ENCODE measurements at regions not wholly inside any gene's neighbourhood (a gene's known extent, or its start where the extent isn't known, plus 50 kb on each side); places are given as distances from the start of the nearest gene placed in this dataset.

GRCh38 chr3:24640330-24640877 is 145.8 kb upstream of the THRB start:
- Histone ChIP-seq H3K27ac (ENCODE audit: low read depth) (no peak overlapping the region), H3K4me1 (ENCODE audit: insufficient read depth) (no peaks in the 10 kb centered on the region), H4K20me1 (replicated peaks; ENCODE audit: insufficient read depth) (no peaks in the 10 kb centered on the region), H3K79me2 (replicated peaks; ENCODE audit: insufficient read depth) (no peaks in the 10 kb centered on the region), H3K4me3 (no peak overlapping the region), H3K9me2 (ENCODE audit: insufficient read depth) (no peaks in the 10 kb centered on the region; the same call in 1 of the 2 replicates), H3K27me3 (ENCODE audit: insufficient read depth) (no peaks in the 10 kb centered on the region), H3K36me3 (ENCODE audit: insufficient read depth) (no peaks in the 10 kb centered on the region), H3K4me2 (no peak overlapping the region), H2AFZ (no peak overlapping the region), H3F3A (replicated peaks; ENCODE audit: low read depth) (no peaks in the 10 kb centered on the region)
- Mint-ChIP-seq H3K4me3 (no peak overlapping the region), H3K27me3 (ENCODE audit: insufficient read depth, low read depth, poor library complexity) (no peaks in the 10 kb centered on the region), H3K9me3 (no peaks in the 10 kb centered on the region; the same call in 2 of the 3 replicates), H3K27ac (no peak overlapping the region), H3K36me3 (ENCODE audit: low read depth) (no peaks in the 10 kb centered on the region), H3K4me1 (peaks cover 20% of the 10 kb centered on the region)
- ATAC-seq (peak; percentile 80), DNase-seq (ENCODE audit: low spot score) (peak; percentile 51)
- TF ChIP-seq EZH2 (IDR thresholded peaks at IDR 0.05; ENCODE audit: low read depth, unreplicated experiment) (no peak), CTCF (conservative IDR thresholded peaks at IDR 0.05; ENCODE audit: low read depth in 2 of 2) (peak; percentile 62 to 81), NANOG (IDR thresholded peaks at IDR 0.05; ENCODE audit: borderline replicate concordance) (no peak), ETS1 (IDR thresholded peaks at IDR 0.05) (no peak), EZH2phosphoT487 (IDR thresholded peaks at IDR 0.05; ENCODE audit: unreplicated experiment) (no peak), REST (IDR thresholded peaks at IDR 0.05; ENCODE audit: unreplicated experiment) (no peak), ZNF114 (CRISPR knock-in tag; IDR thresholded peaks at IDR 0.05) (no peak)

GRCh38 chr3:24641628-24642027 is 147.0 kb upstream of the THRB start:
- H3K4me1 Mint-ChIP-seq = peaks cover 20% of the 10 kb centered on the region
- H3K27me3 Mint-ChIP-seq (ENCODE audit: insufficient read depth, low read depth, poor library complexity) = no peaks in the 10 kb centered on the region
- H3K79me2 ChIP-seq (replicated peaks; ENCODE audit: insufficient read depth) = no peaks in the 10 kb centered on the region
- no peak overlapping the region for H3K4me2 ChIP-seq
- no peaks in the 10 kb centered on the region for H3F3A ChIP-seq (replicated peaks; ENCODE audit: low read depth)
- H4K20me1 ChIP-seq (replicated peaks; ENCODE audit: insufficient read depth) = no peaks in the 10 kb centered on the region
- DNase-seq (ENCODE audit: low spot score) (no peak), ATAC-seq (no peak)
- no peaks in the 10 kb centered on the region for H3K36me3 ChIP-seq (ENCODE audit: insufficient read depth)
- no peaks in the 10 kb centered on the region for H3K4me1 ChIP-seq (ENCODE audit: insufficient read depth)
- no peaks in the 10 kb centered on the region; the same call in 1 of the 2 replicates for H3K9me2 ChIP-seq (ENCODE audit: insufficient read depth)
- H3K4me3 Mint-ChIP-seq = no peak overlapping the region
- no peaks in the 10 kb centered on the region for H3K27me3 ChIP-seq (ENCODE audit: insufficient read depth)
- peak overlapping the region; percentile 76; the same call in 1 of the 2 replicates for H2AFZ ChIP-seq
- H3K4me3 ChIP-seq = no peak overlapping the region
- H3K27ac ChIP-seq (ENCODE audit: low read depth) = no peak overlapping the region
- H3K36me3 Mint-ChIP-seq (ENCODE audit: low read depth) = no peaks in the 10 kb centered on the region
- H3K27ac Mint-ChIP-seq = no peak overlapping the region
- H3K9me3 Mint-ChIP-seq = no peaks in the 10 kb centered on the region
- TF ChIP-seq JUNB (IDR thresholded peaks at IDR 0.05; ENCODE audit: unreplicated experiment) (no peak), STAT1 (IDR thresholded peaks at IDR 0.05; ENCODE audit: unreplicated experiment) (no peak), POLR2AphosphoS5 (IDR thresholded peaks at IDR 0.05; ENCODE audit: low read depth) (no peak), ETS1 (IDR thresholded peaks at IDR 0.05) (no peak), ZNF331 (CRISPR knock-in tag; IDR thresholded peaks at IDR 0.05; ENCODE audit: low read depth) (no peak), NANOG (IDR thresholded peaks at IDR 0.05; ENCODE audit: borderline replicate concordance) (no peak), ZNF114 (CRISPR knock-in tag; IDR thresholded peaks at IDR 0.05) (no peak)
